Adrenal gland (tissue), 9 donors: ENCODE measurements at regions not wholly inside any gene's neighbourhood (a gene's known extent, or its start where the extent isn't known, plus 50 kb on each side); places are given as distances from the start of the nearest gene placed in this dataset.

Experiments
- DNase-seq, 7 donors: peaks; one replicate each; pipeline ENCODE4 v3.0.0-alpha.2; 2019 to 2020
- H3K27ac ChIP-seq, 5 donors: fragments of 200-600 bp; sonication (generic) in 4 of 5; 1 replicate in 3 of 5; 2 replicates in 2 of 5; pipeline versions ENCODE4 v1.5.1 to v1.8.0; 2016 to 2020; ENCODE audit warnings: mild to moderate bottlenecking in 1 of 5
- H3K27me3 ChIP-seq: fragments of 200-600 bp; 2 replicates; pipeline ENCODE4 v1.8.0; 2021
- H3K36me3 ChIP-seq, 2 donors: fragments of 200-600 bp; replicated peaks in 1 of 2; 1 replicate in 1 of 2; 2 replicates in 1 of 2; pipeline versions ENCODE4 v1.5.1 to v1.8.0; 2018 to 2022
- H3K4me1 ChIP-seq, 2 donors: fragments of 200-600 bp; replicated peaks in 1 of 2; 1 replicate in 1 of 2; 2 replicates in 1 of 2; pipeline versions ENCODE4 v1.5.1 to v1.8.0; 2018 to 2021
- H3K4me3 ChIP-seq, 4 donors: fragments of 200-600 bp; sonication (generic) in 3 of 4; one replicate each; pipeline ENCODE4 v1.5.1; 2016 to 2018
- H3K9me3 ChIP-seq, 3 donors: fragments of 200-600 bp; sonication (generic) in 1 of 3; replicated peaks in 1 of 3; 1 replicate in 2 of 3; 2 replicates in 1 of 3; pipeline versions ENCODE4 v1.5.1 to v1.8.0; 2016 to 2021
- POLR2A ChIP-seq, 2 donors: fragments of 450-650 bp; IDR thresholded peaks; one replicate each; pipeline ENCODE4 v1.6.1; 2017; ENCODE audit warnings: antibody characterized with exemption in 2 of 2, mild to moderate bottlenecking in 2 of 2, moderate library complexity in 1 of 2
- WGBS, 4 donors: extraction: QIAGEN DNeasy Blood & Tissue Kit in 2 of 4; methylation state at CpG; one replicate each; pipeline versions ENCODE4 v1.1.5 to v1.1.7; 2013 to 2017; 5-methylcytosine and 5-hydroxymethylcytosine counted together
- intact Hi-C, 2 donors: fragments of 100-400 bp; cut with DNase I; formaldehyde crosslinking; loops; one replicate each; pipeline versions ENCODE4 v1.14.1 to v1.15.0; 2022 to 2023
- TF ChIP-seq, protein P1 (sequence below), 6 experiments: fragments of 450-650 bp in 4 of 6; fragments of 200-600 bp in 2 of 6; sonication (generic) in 1 of 6; IDR thresholded peaks; 1 replicate in 5 of 6; 2 replicates in 1 of 6; pipeline versions ENCODE4 v1.5.1 to v1.8.0; 2016 to 2021; ENCODE audit warnings: antibody characterized with exemption in 6 of 6, mild to moderate bottlenecking in 2 of 6, moderate library complexity in 1 of 6
- donor health status: healthy with polysubstance abuse.
- donor health status: Bipolar disorder and iron deficiency.
- donor health status: DM: yes; HTN: yes; CAD: no.
- donor health status: DM: no; HTN: no; CAD: no.
- donor health status: DM: no; HTN: no; CAD: no.

DNA sequence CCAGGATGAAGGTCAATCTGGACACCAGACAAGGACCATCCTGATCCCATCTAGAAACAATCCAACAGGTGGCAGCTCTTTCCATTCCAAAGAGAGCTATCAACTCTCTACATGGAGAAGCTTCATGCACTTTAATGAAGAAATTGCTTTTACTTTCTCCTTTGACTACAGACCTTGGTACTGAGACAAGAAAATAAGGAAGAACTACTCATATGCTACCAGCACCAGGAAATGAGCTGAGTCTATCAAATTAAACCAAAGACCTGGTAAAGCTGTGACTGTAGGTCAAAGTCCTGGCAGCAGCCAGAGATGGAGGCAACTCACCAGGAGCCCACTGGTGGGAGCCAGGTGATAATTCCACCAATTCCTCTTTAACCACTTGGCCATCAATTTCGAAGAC is 64.3 kb upstream of the LRRC8B start:
- 79 to 90% (median 86%) methylated on average over 1 of the region's 1 CpG for WGBS, 4 donors
- TF ChIP-seq, protein P1, sequence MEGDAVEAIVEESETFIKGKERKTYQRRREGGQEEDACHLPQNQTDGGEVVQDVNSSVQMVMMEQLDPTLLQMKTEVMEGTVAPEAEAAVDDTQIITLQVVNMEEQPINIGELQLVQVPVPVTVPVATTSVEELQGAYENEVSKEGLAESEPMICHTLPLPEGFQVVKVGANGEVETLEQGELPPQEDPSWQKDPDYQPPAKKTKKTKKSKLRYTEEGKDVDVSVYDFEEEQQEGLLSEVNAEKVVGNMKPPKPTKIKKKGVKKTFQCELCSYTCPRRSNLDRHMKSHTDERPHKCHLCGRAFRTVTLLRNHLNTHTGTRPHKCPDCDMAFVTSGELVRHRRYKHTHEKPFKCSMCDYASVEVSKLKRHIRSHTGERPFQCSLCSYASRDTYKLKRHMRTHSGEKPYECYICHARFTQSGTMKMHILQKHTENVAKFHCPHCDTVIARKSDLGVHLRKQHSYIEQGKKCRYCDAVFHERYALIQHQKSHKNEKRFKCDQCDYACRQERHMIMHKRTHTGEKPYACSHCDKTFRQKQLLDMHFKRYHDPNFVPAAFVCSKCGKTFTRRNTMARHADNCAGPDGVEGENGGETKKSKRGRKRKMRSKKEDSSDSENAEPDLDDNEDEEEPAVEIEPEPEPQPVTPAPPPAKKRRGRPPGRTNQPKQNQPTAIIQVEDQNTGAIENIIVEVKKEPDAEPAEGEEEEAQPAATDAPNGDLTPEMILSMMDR (IDR thresholded peaks at IDR 0.05): no peak
- TF ChIP-seq POLR2A (IDR thresholded peaks at IDR 0.05): no peak
- H3K36me3 ChIP-seq: no peaks in the 10 kb centered on the region
- DNase-seq: no peak
- no peaks in the 10 kb centered on the region for H3K27me3 ChIP-seq
- no peak overlapping the region for H3K27ac ChIP-seq
- intact Hi-C loops: no loop called here
- no peaks in the 10 kb centered on the region for H3K4me1 ChIP-seq
- H3K9me3 ChIP-seq: no peaks in the 10 kb centered on the region
- no peak overlapping the region for H3K4me3 ChIP-seq

DNA sequence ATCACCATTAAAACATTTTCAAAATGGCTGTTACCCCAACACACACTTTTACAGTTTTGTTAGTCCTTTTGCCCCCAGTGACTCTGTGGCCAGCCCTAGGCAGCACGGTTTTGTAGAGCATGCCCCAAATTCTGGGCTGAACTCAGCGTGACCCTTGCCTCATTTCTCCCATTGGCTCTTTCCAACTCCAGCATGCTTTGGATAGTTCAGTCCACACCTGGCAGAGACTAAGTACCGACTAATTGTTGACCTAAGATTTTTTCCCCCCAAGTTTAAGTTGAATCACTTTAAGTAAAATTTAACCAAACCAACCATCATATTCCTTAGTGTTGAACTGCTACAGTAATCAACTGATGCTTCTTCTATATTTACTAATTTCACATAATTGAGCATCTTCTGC is 62.4 kb upstream of the LRRC8B start:
- no peaks in the 10 kb centered on the region for H3K4me1 ChIP-seq
- intact Hi-C loops: no loop called here
- H3K4me3 ChIP-seq: no peak overlapping the region
- H3K27me3 ChIP-seq: no peaks in the 10 kb centered on the region
- no peaks in the 10 kb centered on the region for H3K36me3 ChIP-seq
- WGBS, 4 donors: 72 to 89% (median 81%) methylated on average over 3 of the region's 3 CpGs
- no peak for DNase-seq
- TF ChIP-seq, protein P1 (IDR thresholded peaks at IDR 0.05): no peak
- TF ChIP-seq POLR2A (IDR thresholded peaks at IDR 0.05): no peak
- no peak overlapping the region for H3K27ac ChIP-seq
- no peaks in the 10 kb centered on the region for H3K9me3 ChIP-seq

DNA sequence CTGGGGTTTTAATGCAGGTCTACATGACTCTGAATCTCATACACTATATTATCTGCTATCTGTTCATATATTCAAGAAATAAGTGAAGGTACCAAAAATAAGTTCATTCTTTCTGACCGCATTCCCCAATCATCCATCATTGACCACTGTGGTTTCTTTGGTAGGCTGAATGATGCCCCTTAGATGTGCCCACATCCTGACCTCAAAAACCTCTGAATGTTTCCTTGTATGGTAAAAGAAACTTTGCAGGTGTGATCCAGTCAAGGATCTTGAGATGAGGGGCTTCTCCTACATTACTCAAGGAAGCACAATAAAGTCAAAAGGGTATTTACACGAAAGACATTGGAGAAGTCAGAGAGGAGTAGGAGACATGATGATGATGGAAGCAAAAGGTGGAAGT is 60.6 kb upstream of the LRRC8B start:
- TF ChIP-seq, protein P1 (IDR thresholded peaks at IDR 0.05): no peak
- TF ChIP-seq POLR2A (IDR thresholded peaks at IDR 0.05): no peak
- 39 to 43% (median 40%) methylated on average over 2 of the region's 2 CpGs for WGBS, 4 donors
- Histone ChIP-seq H3K27ac (no peak overlapping the region), H3K4me1 (no peaks in the 10 kb centered on the region), H3K36me3 (no peaks in the 10 kb centered on the region), H3K27me3 (no peaks in the 10 kb centered on the region), H3K4me3 (no peak overlapping the region), H3K9me3 (no peaks in the 10 kb centered on the region)
- intact Hi-C loops: no loop called here
- DNase-seq: no peak

DNA sequence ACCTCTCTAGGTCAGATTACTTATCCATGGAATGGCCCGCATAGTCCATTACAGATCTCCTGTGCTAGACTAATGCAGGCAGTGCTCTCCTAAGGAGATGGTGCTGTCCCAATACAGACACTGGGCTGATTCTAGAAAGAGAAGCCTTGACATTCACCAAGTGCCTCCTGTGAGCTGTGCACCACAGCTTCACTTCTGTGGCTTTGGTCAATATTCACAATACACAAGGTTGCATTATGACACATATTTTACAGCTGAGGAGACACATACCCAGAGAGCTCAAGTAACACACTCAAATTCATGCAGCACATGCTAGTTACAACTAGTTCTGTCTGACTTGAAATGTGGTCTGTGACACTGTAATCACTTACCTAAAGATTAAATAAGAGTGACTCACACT is 59.4 kb upstream of the LRRC8B start:
- intact Hi-C loops: no loop called here
- whole genome bisulfite sequencing, 4 donors: 92 to 100% (median 99%) methylated on average over 1 of the region's 1 CpG
- no peaks in the 10 kb centered on the region for H3K9me3 ChIP-seq
- H3K36me3 ChIP-seq: no peaks in the 10 kb centered on the region
- no peak for TF ChIP-seq POLR2A (IDR thresholded peaks at IDR 0.05)
- H3K27me3 ChIP-seq: no peaks in the 10 kb centered on the region
- no peak for DNase-seq
- H3K4me3 ChIP-seq: no peak overlapping the region
- H3K27ac ChIP-seq: no peak overlapping the region
- H3K4me1 ChIP-seq: no peaks in the 10 kb centered on the region

DNA sequence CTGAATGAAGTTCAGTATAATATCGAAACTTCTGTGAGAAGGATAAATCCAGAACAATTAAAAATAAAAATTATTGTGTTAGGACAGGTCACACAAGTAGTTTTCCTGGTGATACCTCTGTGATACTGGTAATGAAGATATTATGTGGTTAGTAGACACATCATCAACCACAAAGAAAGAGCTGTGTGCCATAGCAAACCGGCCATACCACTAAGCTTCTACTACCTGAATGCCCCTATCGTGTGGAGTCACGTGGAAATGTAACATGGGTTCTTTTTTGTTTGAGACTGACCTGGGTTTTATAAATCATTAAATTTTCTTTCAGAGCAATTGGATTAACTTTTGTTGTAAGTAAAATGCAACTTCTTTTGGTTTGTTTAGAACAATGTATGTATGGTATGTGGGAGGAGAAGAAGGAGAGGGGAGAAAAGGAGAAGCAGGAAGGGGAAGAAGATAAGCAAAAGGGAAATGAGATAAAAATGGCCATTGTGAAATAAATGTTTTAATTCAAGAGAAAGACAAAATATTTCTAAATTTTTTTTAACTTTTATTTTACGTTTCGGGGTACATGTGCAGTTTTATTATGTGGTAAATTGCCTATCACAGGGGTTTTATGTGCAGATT is 58.2 kb upstream of the LRRC8B start:
- no peak for DNase-seq
- no peaks in the 10 kb centered on the region for H3K36me3 ChIP-seq
- intact Hi-C loops: no loop called here
- 58 to 70% (median 60%) methylated on average over 6 of the region's 6 CpGs for whole genome bisulfite sequencing, 4 donors
- H3K27ac ChIP-seq: no peak overlapping the region
- no peaks in the 10 kb centered on the region for H3K4me1 ChIP-seq
- no peaks in the 10 kb centered on the region for H3K9me3 ChIP-seq
- no peak for TF ChIP-seq POLR2A (IDR thresholded peaks at IDR 0.05)
- TF ChIP-seq, protein P1 (IDR thresholded peaks at IDR 0.05): no peak
- no peak overlapping the region for H3K4me3 ChIP-seq
- H3K27me3 ChIP-seq: no peaks in the 10 kb centered on the region
